ENCODE measurements at regions not wholly inside any gene's neighbourhood (a gene's known extent, or its start where the extent isn't known, plus 50 kb on each side); places are given as distances from the start of the nearest gene placed in this dataset.

DNA sequence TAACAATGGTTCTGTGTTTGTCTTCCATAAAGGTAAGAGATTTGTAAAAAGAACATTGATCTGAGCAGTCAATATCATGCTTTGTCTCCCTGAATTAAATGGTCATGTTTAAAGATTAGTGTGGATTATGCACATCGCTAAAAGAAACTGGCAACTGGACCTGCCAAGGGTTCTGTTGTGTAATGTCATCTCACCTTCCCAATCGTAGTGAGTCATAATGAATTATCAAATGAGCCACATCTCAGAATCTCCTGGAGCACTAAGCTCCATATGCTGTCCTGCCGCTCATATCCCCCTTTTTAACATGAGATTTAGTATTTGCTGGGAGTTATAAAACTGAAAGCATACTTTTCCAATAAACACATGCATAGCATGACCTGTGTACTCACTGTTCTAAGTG is 187.0 kb upstream of the OPRM1 start:
- TF ChIP-seq E2F1 (CRISPR knock-in tag; IDR thresholded peaks at IDR 0.05) (no peak), TARDBP (IDR thresholded peaks at IDR 0.05) (no peak), CC2D1A (IDR thresholded peaks at IDR 0.05) (no peak)
